Testis (tissue), 2 donors: ENCODE measurements at regions not wholly inside any gene's neighbourhood (a gene's known extent, or its start where the extent isn't known, plus 50 kb on each side); places are given as distances from the start of the nearest gene placed in this dataset.

ENCODE experiments used
- POLR2A ChIP-seq: fragments of 450-650 bp; IDR thresholded peaks from one replicate; pipeline ENCODE4 v1.6.1; 2017; ENCODE audit warnings: antibody characterized with exemption, mild to moderate bottlenecking, moderate library complexity
- TF ChIP-seq, protein P1 (sequence below), 3 experiments: fragments of 450-650 bp in 2 of 3; fragments of 200-600 bp in 1 of 3; sonication (generic) in 1 of 3; IDR thresholded peaks; one replicate each; pipeline ENCODE4 v1.5.1; 2016 to 2019; ENCODE audit warnings: antibody characterized with exemption in 3 of 3, mild to moderate bottlenecking in 2 of 3, moderate library complexity in 1 of 3

DNA sequence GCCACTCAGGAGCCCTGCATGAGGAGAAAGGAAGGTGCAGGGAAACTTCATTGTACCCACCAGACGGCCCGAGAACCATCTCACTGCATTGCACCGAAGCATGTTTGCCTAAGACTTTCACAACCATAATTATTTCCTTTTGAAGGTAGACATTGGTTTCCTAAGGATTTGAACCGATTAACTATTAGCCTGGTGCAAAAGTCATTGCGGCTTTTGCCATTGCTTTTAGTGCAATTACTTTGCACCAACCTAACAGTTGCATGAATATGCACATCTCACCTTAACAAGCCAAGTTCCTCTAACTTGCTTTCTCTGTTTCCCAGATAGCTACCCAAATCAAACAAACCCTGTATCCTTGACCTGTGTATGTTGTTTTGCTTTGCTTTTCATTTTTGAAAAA lies 516.3 kb upstream of the ID2 start:
- TF ChIP-seq, protein P1, sequence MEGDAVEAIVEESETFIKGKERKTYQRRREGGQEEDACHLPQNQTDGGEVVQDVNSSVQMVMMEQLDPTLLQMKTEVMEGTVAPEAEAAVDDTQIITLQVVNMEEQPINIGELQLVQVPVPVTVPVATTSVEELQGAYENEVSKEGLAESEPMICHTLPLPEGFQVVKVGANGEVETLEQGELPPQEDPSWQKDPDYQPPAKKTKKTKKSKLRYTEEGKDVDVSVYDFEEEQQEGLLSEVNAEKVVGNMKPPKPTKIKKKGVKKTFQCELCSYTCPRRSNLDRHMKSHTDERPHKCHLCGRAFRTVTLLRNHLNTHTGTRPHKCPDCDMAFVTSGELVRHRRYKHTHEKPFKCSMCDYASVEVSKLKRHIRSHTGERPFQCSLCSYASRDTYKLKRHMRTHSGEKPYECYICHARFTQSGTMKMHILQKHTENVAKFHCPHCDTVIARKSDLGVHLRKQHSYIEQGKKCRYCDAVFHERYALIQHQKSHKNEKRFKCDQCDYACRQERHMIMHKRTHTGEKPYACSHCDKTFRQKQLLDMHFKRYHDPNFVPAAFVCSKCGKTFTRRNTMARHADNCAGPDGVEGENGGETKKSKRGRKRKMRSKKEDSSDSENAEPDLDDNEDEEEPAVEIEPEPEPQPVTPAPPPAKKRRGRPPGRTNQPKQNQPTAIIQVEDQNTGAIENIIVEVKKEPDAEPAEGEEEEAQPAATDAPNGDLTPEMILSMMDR (IDR thresholded peaks at IDR 0.05), result no peak
- no peak for TF ChIP-seq POLR2A
